ENCODE measurements at regions not wholly inside any gene's neighbourhood (a gene's known extent, or its start where the extent isn't known, plus 50 kb on each side); places are given as distances from the start of the nearest gene placed in this dataset.

DNA sequence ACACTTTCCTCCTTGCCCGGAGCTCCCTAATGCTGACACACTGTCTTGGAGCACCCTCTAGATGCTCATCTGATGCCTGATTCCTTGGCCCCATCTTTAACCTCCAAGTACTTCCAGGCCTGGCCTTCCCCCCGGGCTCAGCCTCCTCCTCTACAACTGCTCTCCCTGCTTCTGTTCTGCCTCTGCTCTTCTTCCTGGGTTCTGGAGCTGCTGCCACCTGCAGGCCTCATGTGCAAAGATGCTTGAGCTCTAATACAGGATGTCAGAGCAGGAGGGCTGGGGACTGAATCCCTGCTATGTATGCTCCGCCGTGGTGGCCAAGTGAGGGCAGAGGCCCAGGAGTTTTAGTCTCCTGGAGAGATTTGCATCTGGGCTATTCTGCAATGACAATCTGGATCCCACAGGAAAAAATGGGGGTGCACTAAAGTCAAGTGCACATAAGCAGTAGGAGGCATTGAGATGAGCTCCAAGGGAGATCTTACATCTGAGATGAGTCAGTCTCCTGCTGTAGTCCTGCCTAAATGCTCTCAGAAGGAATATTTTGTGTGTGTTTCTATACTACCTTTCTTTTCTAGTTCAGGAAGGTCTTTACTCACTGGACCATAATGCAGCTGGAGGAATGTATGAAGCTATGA lies 296.3 kb downstream of the UACA start:
- peak; percentile 27 for DNase-seq

DNA sequence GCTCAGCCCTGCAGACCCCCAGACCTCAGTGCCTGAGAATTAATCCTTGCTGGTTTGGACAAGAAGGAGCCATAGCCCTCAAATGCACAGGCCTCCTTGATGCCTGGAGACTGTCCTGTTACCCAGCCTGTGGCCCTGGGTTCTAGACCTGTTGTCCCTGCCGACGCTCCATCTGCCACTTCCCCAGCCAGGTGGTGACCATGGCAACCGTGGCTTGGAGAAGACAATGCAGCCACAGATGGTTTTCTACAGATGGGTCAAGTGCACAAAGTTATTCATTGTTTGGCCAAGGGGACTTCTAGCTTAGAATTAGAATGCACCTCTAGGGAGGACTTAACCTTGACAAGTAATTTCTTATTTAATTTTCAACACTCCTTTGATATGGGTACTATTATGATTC lies 297.1 kb downstream of the UACA start:
- DNase-seq = no peak

DNA sequence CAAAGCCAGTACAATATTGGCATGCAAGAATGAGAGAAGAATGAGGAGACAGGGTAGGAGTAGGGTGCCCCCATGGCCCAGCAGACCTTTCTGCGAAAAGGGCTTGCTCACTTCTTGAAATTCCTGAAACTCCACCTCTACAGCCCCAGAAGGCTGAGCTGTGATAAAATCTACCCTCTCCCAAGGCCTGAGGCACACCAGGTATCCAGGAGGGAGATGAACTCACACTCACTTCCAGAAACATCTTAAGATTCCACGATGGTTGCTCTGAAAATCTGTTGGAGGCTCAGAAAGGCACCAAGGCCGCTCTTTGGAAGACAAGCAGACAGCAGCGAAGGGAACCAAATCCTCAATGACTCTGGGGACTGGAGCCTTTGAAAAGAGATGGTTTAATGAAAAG lies 297.5 kb downstream of the UACA start:
- DNase-seq = no peak

DNA sequence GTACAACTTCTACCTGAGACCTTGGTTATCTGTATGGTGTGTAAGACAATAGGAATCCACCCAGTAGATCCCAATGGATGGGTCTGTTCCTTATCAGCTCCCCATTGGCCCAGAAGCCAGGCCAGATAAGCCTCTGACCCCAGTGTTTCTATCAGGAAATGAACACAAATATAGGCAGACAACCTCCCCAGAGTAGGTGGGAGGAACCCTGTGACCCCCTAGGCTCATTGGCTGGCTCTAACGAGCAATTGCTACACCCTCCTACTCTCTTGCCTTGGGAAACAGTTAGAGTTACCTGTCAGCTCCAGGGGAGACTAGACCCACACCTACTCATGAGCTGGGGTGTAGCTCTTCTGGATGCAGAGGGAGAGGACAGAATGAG lies 299.9 kb downstream of the UACA start:
- DNase-seq = no peak

DNA sequence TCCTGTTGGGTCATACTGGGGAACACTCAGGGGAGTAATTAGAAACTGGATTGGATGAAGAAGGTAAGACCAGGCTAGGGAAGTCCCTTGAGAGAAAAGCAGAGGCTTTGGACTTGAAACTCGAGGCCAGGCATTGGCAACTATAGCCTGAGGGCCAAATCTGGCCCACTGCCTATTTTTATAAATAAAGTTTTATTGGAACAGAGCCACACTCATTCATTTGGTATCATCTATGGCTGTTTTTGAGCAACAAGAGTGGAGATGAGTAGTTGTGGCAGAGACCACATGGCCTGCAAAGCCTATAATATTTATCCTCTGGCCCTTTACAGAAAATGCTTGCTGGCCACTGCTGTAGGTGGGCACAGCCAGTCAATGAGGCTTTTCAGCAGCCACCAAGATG lies 301.4 kb downstream of the UACA start:
- DNase-seq = no peak

DNA sequence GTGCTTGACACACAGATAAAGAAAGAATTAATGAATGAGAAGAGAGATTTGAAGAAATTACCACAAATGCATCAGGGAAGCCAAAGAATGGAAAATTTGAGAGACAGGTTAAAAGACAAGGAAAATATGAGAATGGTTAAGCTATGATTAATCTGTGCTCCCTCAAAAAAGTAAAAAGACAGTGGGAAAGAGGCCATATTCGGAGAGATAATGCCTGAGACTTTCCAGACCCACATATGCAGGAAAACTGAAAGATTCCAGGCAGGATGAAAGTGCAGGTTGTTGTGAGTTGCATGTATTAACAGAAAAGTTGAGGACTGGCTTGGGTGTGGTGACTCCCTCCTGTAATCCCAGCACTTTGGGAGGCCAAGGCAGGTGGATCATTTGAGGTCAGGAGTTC lies 302.3 kb downstream of the UACA start:
- no peak for DNase-seq

DNA sequence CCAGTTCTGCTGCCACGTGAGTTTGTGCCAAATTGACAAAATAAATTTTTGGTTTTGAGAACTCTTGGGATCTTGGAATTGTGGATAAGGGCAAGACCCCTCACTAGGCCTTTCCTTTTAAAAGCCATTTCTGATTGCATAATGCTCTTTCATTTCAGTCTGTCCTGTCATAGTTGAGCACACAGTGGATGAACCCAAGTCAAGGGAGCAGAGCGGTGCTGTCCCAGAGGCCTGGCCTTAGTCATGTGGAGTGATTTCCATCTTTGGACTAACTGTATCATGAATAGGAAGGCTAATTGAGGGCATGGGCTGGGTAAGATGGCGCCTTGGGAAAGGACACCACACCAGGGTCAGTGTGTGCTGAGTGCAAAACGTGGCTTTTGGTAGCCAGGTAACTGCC lies 304.0 kb downstream of the UACA start:
- DNase-seq = no peak

DNA sequence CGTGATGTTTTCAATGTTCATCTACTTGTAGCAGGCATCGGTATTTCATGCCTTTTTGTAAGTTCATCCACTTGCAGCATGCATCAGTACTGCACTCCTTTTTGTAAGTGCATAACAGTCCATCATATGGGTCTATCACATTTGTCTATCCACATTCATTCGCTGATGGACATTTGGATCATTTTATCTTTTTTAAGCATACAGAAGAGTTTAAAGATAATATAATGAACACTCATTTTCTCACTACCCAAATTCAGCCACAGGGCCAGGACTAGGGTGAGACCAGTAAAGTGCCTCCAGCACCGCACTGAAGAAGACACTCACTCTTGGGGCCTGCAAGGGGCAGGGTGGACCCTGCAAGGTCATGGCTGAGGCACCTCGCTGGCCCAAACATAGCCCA lies 309.6 kb downstream of the UACA start:
- no peak for DNase-seq

DNA sequence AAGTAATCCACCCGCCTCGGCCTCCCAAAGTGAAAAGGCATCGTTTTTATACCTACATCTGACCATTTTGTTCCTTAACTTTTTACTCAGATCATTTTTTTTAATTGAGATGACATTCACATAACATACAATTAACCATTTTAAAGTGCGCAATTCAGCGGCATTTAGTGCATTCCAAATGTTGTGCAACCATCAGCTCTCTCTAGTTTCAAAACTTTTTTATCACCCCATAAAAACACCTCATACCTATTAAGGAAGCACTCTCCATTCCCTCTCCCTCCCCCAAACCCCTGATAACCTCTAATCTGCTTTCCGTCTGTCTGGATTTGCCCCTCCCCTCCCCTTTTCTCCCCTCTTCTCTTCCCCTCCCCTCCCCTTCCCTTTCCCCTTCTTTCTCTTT lies 310.1 kb downstream of the UACA start:
- no peak for DNase-seq

DNA sequence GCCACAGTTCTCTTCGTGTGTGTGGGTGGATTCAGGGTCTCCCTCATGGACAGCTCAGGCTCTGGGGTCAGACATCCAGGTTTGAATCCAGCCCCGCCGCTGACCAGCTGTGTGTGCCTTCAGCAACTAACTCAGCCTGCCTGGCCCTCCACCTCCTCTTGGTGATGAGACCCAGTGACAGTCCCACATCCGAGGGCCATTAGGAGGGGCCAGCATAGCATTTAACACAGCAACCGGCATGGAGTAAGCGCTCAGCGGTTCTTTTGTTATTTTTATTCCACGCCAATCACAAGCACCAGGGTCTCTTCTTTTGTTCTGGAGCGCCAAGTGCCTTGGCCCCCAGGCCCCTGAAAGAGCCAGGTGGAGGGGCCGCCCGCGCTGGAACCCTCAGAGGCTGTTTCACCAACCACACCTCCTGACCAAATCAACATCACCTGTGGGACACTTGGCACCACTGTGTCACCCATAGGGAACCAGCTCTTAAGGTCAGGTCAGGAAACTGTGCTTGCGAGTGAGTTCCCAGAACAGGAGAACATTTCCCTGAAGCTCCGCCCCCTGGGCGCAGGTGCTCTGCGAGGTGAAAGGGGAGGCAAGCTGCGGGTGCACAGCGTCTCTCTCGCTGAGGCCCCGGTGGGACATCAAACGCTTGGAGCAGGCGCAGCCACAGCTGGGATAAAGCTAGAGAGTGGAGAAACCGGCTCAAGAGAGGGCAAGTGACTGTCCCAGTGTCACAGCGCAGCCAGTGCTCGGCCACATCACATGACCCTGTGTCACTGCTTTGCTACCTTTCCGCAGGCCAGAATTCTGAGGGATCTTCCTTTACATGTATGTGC lies 311.3 kb downstream of the UACA start:
- DNase-seq = no peak

DNA sequence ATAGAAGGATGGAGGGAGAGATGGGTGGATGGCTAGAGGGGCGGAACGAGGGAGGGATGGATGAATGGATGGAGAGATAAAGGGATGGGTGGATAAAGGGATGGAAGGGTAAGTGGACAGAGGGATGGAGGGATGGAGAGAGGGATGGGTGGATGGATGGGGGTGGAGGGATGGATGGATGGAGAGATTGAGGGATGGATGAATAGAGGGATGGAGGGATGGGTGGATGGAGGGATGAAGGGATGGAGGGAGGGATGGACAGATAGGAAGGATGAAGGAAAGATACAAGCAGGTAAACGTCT lies 313.3 kb downstream of the UACA start:
- DNase-seq = no peak

DNA sequence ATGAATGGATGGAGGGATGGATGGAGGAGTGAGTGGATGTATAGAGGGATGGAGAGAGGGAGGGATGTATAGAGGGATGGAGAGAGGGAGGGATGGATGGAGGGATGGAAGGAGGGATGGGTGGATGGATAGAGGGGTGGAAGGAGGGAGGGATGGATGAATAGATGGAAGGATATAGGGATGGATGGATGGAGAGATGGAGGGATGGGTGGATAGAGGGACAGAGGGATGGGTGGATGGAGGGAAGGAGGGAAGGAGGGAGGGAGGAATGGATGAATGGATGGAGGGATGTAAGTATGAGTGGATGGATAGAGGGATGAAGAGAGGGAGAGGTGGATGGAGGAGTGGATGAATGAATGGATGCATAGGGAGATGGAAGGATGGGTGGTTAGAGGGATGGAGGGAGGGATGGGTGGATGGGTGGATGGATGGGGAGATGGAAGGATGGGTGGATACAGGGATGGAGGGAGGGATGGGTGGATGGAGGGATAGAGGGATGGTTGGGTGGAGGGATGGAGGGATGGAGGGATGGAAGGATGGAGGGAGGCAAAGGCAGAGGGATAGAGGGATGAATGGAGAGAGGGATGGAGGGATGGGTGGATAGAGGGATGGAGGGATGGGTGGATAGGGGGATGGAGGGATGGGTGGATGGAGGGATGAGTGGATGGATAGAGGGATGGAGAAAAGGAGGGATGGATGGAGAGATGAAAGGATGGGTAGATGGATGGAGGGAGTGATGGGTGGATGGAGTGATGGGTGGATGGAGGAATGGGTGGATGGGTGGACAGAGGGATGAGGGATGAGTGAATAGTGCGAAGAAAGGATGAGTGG lies 313.8 kb downstream of the UACA start:
- DNase-seq = no peak

DNA sequence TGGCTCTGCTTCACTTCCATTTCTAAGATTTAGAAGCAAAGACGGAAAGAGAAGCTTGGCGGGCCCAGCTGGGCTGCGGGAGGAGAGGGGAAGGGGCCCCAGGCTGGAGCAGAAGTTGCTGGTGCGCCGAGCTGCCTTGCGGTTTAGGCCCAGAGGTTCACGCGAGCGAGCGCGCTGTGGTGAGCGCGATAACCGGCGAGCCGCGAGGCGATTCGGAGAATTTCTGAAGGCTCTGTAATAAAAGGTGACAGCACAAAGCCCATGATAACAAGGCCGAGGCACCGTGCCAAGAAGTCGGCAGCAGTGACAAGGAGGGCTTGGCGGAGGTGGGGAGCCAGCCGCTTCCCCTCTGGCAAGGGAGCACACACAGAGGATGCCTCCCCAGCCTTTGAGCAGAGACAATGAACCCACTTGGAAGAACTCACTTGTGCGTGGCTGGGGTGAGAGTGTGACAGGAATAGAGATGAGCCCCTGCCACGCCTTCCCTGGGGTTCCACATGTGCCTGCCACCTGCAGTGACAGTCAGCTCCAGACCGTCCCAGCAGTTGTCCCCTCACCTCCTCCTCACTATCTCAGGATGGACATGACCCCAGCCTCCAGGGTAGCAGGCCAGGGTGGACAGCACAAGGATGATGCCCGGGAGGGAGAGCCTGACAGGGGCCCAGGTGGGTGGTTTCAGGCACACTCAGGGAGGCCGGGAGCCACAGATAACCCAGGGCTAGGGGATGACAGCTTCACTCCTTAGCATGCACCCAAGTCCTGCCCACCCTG lies 315.2 kb downstream of the UACA start:
- no peak for DNase-seq

DNA sequence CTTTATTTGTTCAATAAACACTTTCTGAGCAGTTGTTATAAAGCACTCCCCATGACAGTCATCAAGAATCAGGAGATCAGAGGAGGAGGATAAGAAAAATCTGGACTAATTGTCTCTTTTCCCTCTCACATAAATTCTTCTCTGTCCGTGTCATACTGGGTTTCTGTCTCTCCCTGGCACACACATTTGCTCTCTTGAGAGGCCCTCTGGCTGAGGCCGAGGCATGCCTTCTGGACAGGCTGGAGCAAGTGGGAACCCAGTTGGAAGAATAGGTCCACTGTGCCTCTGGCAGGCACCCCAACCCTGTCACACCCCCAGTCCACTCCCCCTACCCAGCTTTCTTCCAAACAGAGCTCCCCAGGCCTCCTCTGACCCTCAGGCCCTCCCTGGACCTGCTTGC lies 315.8 kb downstream of the UACA start:
- no peak for DNase-seq

DNA sequence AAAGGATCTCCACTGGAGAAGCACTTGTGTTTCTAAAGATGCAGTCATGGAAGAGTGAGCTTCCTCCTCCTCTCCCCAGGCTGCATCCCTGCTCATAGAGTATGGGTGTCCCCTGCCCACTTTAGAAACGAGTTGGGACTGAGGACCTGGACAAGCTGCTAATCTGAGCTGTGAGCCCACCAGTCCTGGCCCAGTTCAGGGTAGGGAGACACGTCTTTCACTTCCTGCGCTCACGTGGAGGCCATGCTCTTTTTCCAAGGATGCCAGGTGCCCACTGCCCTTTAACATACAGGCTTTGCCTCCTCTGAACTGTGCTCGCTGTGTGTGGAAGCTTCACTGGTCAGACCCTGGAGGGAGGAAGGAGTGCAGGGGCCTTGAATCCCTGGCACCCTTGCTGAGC lies 316.3 kb downstream of the UACA start:
- no peak for DNase-seq

DNA sequence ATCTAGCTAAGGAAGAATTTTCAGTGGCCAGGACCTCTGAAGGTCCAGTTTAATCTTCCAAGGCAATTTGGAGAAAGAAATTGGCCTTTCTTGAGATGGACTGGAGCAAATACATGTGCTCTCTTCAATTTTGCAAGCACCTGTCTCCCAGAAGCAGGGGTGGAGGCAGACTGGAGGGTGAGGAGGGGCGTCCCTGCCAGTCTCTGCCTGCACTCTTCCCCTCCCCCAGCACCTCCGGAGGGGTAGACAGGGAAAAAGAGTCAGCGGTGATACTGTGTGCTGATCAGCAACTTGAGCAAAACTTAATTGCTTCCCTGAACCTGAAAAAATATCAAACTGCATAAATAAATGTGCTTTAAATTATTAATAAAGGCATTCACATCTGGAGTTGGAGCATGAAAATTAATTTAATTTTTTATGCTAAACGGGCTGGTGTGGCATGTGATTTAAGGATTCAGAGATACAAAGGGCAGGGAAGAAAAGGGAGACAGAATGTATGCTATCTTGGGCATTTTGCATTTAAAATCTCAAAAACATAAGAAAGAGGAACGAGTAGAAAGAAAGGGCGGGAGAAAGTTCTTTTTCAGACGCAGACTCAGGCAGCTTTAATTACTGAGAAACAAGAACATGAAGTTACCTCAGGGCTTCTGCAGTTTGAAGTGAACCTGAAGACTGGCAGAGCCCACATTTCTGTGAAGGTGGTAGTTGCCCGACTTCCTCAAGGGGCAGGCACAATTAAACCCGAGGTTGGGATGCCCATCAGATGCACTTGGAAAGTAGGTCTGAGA lies 319.7 kb downstream of the UACA start:
- DNase-seq = no peak

DNA sequence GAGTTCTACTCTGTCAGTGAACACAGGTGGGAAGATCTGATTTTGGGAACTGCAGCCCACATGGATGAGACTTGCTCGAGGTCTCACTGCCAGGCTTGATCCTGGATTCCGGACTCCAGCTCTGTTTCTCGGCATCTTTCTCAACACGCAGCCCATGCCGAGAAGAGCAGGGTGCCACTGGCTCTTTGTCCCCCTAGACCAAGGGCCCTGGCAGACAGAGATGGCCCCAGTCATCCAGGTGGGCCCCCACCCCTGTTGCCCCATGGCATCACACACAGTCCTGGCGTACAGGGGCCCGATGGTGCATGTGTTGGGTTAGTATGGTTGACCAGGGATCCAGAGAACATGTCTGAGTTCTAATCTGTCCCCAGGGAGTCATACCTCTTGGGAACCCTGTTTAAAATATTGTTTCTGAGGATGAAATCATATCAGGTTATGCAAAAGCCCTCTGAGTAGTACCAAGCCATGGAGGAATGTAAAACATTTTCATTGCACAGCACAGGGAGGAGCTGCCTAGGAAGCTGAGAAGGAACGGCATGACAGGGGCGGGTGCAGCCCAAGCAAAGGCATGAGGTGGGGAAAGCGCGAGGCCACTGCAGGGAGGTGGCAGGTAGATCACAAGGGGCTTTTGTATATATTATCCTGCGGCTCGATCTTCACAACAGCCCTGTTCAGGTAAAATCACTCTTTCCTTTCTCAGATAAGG lies 320.6 kb downstream of the UACA start:
- no peak for DNase-seq

DNA sequence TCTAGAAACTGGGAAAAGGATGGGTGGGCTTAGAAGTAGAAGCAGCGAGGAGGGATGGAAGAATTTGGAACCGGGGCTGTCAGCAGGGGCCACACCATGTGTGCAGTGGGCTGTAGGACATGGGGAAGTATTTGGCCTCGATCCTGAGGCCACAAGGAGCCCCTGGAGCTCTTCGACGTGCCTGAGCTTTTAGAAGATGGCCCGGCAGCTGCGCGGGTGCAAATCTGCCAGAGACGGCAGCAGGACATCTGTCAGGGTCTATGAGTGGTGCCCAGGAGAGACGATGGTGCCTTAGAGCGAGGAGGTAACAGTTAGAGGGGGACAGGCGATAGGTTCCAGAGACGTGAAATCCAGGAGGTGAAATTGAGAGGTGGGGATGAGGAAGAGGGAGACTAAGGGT lies 321.1 kb downstream of the UACA start:
- no peak for DNase-seq

DNA sequence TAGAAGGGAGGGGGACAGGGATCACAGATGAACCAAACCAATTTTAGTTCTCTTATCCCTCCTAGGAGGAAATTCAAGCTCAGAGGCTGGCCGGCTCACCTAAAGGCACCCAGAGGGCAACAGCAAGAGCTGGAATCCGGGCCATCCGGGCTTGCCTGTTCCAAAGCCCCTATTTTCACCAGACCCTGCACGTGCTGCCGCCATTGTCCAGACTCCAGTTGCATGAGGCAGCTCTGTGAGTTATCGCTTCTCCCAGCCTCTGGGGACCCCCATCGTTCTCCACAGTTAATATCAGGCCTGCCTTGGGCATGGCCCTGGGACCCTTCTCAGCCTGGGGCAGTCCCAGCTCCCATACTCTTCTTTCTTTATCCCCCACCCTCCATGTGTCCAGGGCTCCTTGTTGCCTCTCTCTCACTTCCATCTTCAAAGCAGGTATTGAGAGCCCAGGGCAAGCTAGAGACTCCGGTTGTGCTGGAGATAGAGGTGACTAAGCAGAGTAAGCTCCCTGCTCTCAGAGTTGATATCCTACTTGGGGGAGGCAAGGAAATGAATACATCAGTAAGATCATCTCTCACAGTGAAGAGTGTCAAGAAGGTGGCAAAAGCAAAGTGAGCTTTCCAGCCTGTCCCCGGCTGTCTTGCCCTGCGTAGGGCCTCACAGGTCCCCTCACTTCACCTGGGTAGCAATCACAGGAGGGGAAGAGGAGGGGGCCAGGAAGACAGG lies 322.8 kb downstream of the UACA start:
- DNase-seq = no peak

DNA sequence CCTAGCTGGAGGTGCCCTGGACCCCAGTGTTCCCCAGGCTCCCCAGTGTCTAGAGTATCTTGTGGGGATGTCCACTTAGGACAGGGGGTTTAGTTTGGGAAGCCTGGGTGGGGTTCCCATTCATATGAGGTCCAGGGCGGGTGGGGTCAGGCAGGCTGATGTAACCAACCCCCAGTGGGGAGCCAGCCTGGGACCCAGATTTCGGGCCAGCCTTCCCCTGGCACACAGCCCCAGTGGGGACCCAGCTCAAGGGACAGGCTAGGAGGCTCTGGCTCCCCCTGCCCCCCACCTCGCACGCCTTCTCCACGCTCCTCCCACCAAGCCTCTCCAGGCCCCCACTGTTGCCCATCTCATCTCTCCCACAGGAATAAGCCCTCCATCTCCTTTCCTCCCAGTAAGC lies 323.5 kb downstream of the UACA start:
- no peak for DNase-seq

DNA sequence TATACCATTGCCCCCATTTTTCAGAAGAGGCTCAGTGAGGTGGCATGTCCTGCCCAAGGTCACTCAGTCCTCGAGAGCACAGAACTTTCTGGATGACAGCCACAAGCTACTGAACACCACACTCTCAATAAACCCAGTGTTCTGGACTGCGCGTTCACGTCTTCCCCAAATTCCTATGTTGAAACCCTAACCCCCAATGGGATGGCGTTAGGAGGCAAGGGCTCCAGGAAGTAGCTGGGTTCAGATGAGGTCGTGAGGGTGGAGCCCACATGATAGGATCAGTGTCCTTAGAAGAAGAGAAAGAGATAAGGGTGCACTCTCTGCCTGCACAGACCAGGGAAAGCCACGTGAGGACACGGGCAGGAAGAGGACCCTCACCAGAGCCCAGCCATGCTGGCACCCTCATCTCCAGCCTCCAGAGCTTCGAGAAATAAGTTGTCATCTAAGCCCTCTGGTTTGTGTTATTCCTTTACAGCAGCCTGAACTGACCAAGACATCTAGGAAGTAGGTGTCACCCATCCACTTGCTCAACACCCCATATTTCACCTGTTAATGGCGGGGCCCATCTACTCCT lies 324.0 kb downstream of the UACA start:
- DNase-seq = no peak
